ENCODE measurements at regions not wholly inside any gene's neighbourhood (a gene's known extent, or its start where the extent isn't known, plus 50 kb on each side); places are given as distances from the start of the nearest gene placed in this dataset.

GRCh38 chr4:37517326-37517725 lies 168.8 kb downstream of the RELL1 start:
- POLR2A ChIA-PET (ENCODE audit: partially characterized antibody), result no interaction called here

More at GRCh38 chr4:37517326-37517725, 168.8 kb downstream of the RELL1 start:
- Histone ChIP-seq H3K4ac (replicated peaks; ENCODE audit: insufficient read length, low read depth, low read length) (no peak overlapping the region), H2BK20ac (ENCODE audit: low read length) (no peak overlapping the region), H3K23ac (ENCODE audit: insufficient read length) (no peak overlapping the region), H3K56ac (replicated peaks; ENCODE audit: insufficient read length, low read depth, low read length) (no peak overlapping the region), H3K27ac (ENCODE audit: low read depth, low read length) (no peak overlapping the region), H4K20me1 (replicated peaks in 1 of 2; ENCODE audit: control insufficient read depth in 1 of 2, insufficient read depth in 2 of 2, low read length in 2 of 2) (no peaks in the 10 kb centered on the region), H2AFZ (ENCODE audit: low read length) (no peak overlapping the region), H3K79me1 (ENCODE audit: low read depth, low read length) (no peaks in the 10 kb centered on the region), H3K36me3 (ENCODE audit: control insufficient read depth in 2 of 4, insufficient read depth in 4 of 4, low read length in 3 of 4) (no peaks in the 10 kb centered on the region), H3K79me2 (ENCODE audit: control insufficient read depth in 1 of 2, insufficient read depth in 2 of 2, low read length in 2 of 2) (no peaks in the 10 kb centered on the region), H2BK12ac (ENCODE audit: low read depth, low read length) (no peak overlapping the region), H3K14ac (ENCODE audit: insufficient read length) (no peak overlapping the region), H2AK5ac (ENCODE audit: low read depth, low read length) (no peak overlapping the region), H3K23me2 (ENCODE audit: low read depth, low read length) (no peaks in the 10 kb centered on the region), H3K4me2 (ENCODE audit: insufficient read depth in 1 of 2, low read depth in 2 of 2, low read length in 2 of 2) (no peak overlapping the region), H3K18ac (ENCODE audit: extremely low read depth, low read length) (no peak overlapping the region), H4K8ac (ENCODE audit: extremely low read depth, insufficient read depth, low read length) (no peak overlapping the region), H2BK120ac (replicated peaks; ENCODE audit: low read depth, low read length) (no peak overlapping the region), H2BK15ac (ENCODE audit: low read length) (no peak overlapping the region), H3K4me1 (replicated peaks in 1 of 4; ENCODE audit: control insufficient read depth in 3 of 4, insufficient read depth in 4 of 4, low read length in 3 of 4) (peaks cover 0 to 3% (median 0%) of the 10 kb centered on the region in 4 experiments; a peak in 1 of 7 replicates), H2BK5ac (ENCODE audit: low read depth, low read length) (no peak overlapping the region), H3K27me3 (replicated peaks in 1 of 4; ENCODE audit: control insufficient read depth in 3 of 4, extremely low read depth in 1 of 4, insufficient read depth in 3 of 4, low read length in 3 of 4) (no peaks in the 10 kb centered on the region), H3K9ac (replicated peaks in 1 of 4; ENCODE audit: extremely low read depth in 1 of 4, low read depth in 3 of 4, low read length in 3 of 4) (no peak overlapping the region), H4K91ac (replicated peaks; ENCODE audit: insufficient read length, low read length) (no peak overlapping the region), H4K5ac (ENCODE audit: insufficient read length, low read depth, low read length) (no peak overlapping the region), H3K4me3 (ENCODE audit: extremely low read depth in 1 of 4, insufficient read depth in 2 of 4, low read depth in 3 of 4, low read length in 4 of 4) (no peak overlapping the region), H3K9me3 (ENCODE audit: insufficient read depth in 2 of 2, low read depth in 1 of 2, low read length in 1 of 2) (no peaks in the 10 kb centered on the region)
- FAIRE-seq (no peak), DNase-seq (ENCODE audit: low read depth in 1 of 2, low spot score in 2 of 2) (no peak)
- CTCF ChIA-PET (ENCODE audit: partially characterized antibody), result interaction anchor here (1.0 kb wide), 1 partner anchor 85 kb away, joined by 3 read pairs; no protein-coding TSS in a partner anchor
- TF ChIP-seq RNF2 (IDR thresholded peaks at IDR 0.05; ENCODE audit: borderline replicate concordance, low read depth, low read length, missing control alignments, poor library complexity, severe bottlenecking) (no peak), HDAC6 (IDR thresholded peaks at IDR 0.05; ENCODE audit: low read depth, low read length) (no peak), CTCF (IDR thresholded peaks at IDR 0.05; ENCODE audit: control extremely low read depth in 1 of 3, insufficient read depth in 1 of 3, low read depth in 1 of 3, low read length in 3 of 3) (no peak), CREB1 (IDR thresholded peaks at IDR 0.05) (no peak), CBX8 (IDR thresholded peaks at IDR 0.05; ENCODE audit: borderline replicate concordance, low read depth, low read length) (no peak), NANOG (IDR thresholded peaks at IDR 0.05; ENCODE audit: insufficient read depth, low read depth, low read length, poor library complexity, severe bottlenecking) (no peak), POLR2A (IDR thresholded peaks at IDR 0.05; ENCODE audit: control extremely low read depth in 1 of 2, low read depth in 2 of 2, low read length in 2 of 2) (no peak), TEAD4 (IDR thresholded peaks at IDR 0.05; ENCODE audit: low read depth, low read length) (no peak), CHD2 (IDR thresholded peaks at IDR 0.05; ENCODE audit: low read length) (no peak), POU5F1 (IDR thresholded peaks at IDR 0.05; ENCODE audit: low read depth, low read length) (no peak), GTF2F1 (IDR thresholded peaks at IDR 0.05; ENCODE audit: borderline replicate concordance, low read depth, low read length) (no peak), RFX5 (IDR thresholded peaks at IDR 0.05; ENCODE audit: borderline replicate concordance, low read depth, low read length) (no peak)
- WGBS, 2 experiments (ENCODE audit: extremely low coverage in 1 of 2, insufficient coverage in 1 of 2, insufficient read length in 1 of 2, insufficient replicate concordance in 2 of 2, low coverage in 1 of 2, low lambda C conversion rate in 2 of 2, missing lambda C conversion rate in 1 of 2), result 80% methylated on average over 3 of the region's 3 CpGs; no CpG with 5 or more reads in 1 of the 2 experiments

Measured in H1 (cell line).